ENCODE measurements at regions not wholly inside any gene's neighbourhood (a gene's known extent, or its start where the extent isn't known, plus 50 kb on each side); places are given as distances from the start of the nearest gene placed in this dataset.

DNA sequence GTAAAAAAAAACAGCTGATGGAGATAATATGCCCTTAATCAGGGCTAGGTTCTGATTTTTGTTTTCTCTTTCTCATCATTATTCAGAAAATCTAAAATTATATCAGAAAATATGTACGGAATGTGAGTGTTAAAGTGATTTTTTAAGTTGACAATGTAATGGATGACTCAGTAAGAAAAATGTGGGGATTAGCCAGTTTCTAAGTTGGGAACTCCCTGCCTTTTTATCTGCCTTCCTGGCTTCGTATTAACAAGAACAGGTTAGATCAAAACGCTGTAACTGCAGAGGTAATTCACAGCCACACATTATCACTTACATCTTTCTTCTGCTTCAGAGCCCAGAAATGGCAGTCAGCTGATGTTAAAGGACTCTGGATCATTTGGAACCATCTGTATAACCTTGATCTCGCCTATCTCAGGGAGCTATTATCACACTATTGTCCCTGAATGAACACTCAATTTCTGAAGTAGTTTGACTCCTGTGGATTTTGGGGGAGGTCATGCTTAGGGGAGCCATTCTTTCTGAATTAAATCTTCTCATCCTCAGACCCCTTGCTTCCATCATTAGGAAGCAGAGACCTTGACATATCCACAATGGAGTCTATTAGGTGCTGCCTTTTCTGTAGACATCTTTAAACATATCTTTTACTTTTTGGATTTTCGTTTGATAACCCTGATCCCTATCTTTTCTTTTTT lies 135.7 kb upstream of the SLC16A7 start:
- TF ChIP-seq CTCF (conservative IDR thresholded peaks at IDR 0.05; ENCODE audit: low read depth, low read length), result no peak
- TF ChIP-seq MXI1 (IDR thresholded peaks at IDR 0.05; ENCODE audit: borderline replicate concordance, low read depth, low read length), result no peak
- TF ChIP-seq RAD21 (IDR thresholded peaks at IDR 0.05; ENCODE audit: low read length), result no peak
- TF ChIP-seq MAFK (IDR thresholded peaks at IDR 0.05; ENCODE audit: low read depth, low read length), result no peak
- no peak for TF ChIP-seq NFE2L2 (IDR thresholded peaks at IDR 0.05; ENCODE audit: low read depth, low read length)
- TF ChIP-seq RCOR1 (IDR thresholded peaks at IDR 0.05; ENCODE audit: insufficient replicate concordance, low read length), result no peak
- no peak for TF ChIP-seq POLR2A (IDR thresholded peaks at IDR 0.05; ENCODE audit: low read depth, low read length)
- POLR2A ChIA-PET (ENCODE audit: unreplicated experiment), result no interaction called here
- BruUV-seq (replicated peaks), result no TSS peak
- CTCF ChIA-PET, result no interaction called here
- Histone ChIP-seq H3K4ac (ENCODE audit: low read depth, low read length) (peak overlapping the region; percentile 37; the same call in 1 of the 2 replicates), H3K4me3 (ENCODE audit: insufficient read depth, low read depth, low read length) (no peak overlapping the region), H2AK9ac (replicated peaks; ENCODE audit: low read depth, low read length, poor library complexity) (no peak overlapping the region), H2BK20ac (ENCODE audit: low read depth, low read length) (peak overlapping the region; percentile 69; the same call in 1 of the 2 replicates), H3K27me3 (ENCODE audit: control insufficient read depth, insufficient read depth, low read length) (no peaks in the 10 kb centered on the region), H3K4me2 (ENCODE audit: low read depth, low read length) (no peak overlapping the region; the same call in 1 of the 2 replicates), H2BK5ac (ENCODE audit: low read depth, low read length, poor library complexity, severe bottlenecking) (no peak overlapping the region), H4K8ac (ENCODE audit: low read depth in 2 of 2, low read length in 2 of 2) (no peak overlapping the region), H2BK120ac (ENCODE audit: low read depth, low read length) (peak overlapping the region; percentile 42), H4K20me1 (ENCODE audit: insufficient read depth, low read length) (no peaks in the 10 kb centered on the region), H3K56ac (ENCODE audit: extremely low read depth, insufficient read depth, low read length) (no peak overlapping the region), H3K9ac (ENCODE audit: low read depth, low read length) (no peak overlapping the region), H3K36me3 (ENCODE audit: control insufficient read depth, insufficient read depth, low read length) (no peaks in the 10 kb centered on the region), H4K91ac (ENCODE audit: insufficient read depth, low read depth, low read length) (no peak overlapping the region), H3K4me1 (ENCODE audit: control insufficient read depth, insufficient read depth, low read length) (peaks cover 3% of the 10 kb centered on the region; the same call in 1 of the 2 replicates), H3K14ac (replicated peaks; ENCODE audit: low read depth, low read length) (no peak overlapping the region), H3K27ac (ENCODE audit: insufficient read depth, low read length) (no peak overlapping the region), H3K79me1 (ENCODE audit: low read depth in 1 of 2, low read length in 2 of 2) (no peaks in the 10 kb centered on the region), H3K9me1 (ENCODE audit: insufficient read depth, low read length) (no peaks in the 10 kb centered on the region), H3K23ac (ENCODE audit: low read depth, low read length) (0 out of 2 replicates have a peak overlapping the region, but pooled peaks have one; percentile 13), H2AFZ (replicated peaks; ENCODE audit: low read length, poor library complexity) (no peak overlapping the region), H4K5ac (ENCODE audit: low read depth, low read length) (no peak overlapping the region), H2BK15ac (ENCODE audit: low read depth, low read length) (peak overlapping the region; percentile 42; the same call in 1 of the 3 replicates), H2AK5ac (ENCODE audit: low read depth, low read length) (no peak overlapping the region), H3K9me3 (ENCODE audit: control insufficient read depth, insufficient read depth, low read length) (no peaks in the 10 kb centered on the region), H3K18ac (ENCODE audit: low read depth, low read length) (no peak overlapping the region)
- dilution Hi-C loops (cut with HindIII; ENCODE audit: low sequenced_read_pairs, unreplicated experiment), result no loop called here
- peak; percentile 28 for DNase-seq
- intact Hi-C loops (cut with micrococcal nuclease), result no loop called here
- ATAC-seq (ENCODE audit: low read depth), result peak; percentile 68
- WGBS, 2 experiments (ENCODE audit: extremely low coverage in 2 of 2, insufficient read length in 1 of 2), result no CpG with 5 or more reads among the region's 5 CpGs
- in situ Hi-C loops (cut with MboI; ENCODE audit: low sequenced_read_pairs), result no loop called here

All from IMR-90 (cell line).